ENCODE measurements at regions not wholly inside any gene's neighbourhood (a gene's known extent, or its start where the extent isn't known, plus 50 kb on each side); places are given as distances from the start of the nearest gene placed in this dataset.

- Histone ChIP-seq H3K9me3 (ENCODE audit: insufficient read depth, low read depth) (no peaks in the 10 kb centered on the region), H2AFZ (no peak overlapping the region), H3K4me1 (replicated peaks; ENCODE audit: insufficient read depth) (peaks cover 12% of the 10 kb centered on the region), H3K79me2 (ENCODE audit: low read depth) (no peaks in the 10 kb centered on the region), H3K4me2 (0 out of 2 replicates have a peak overlapping the region, but pooled peaks have one; percentile 1), H3F3A (ENCODE audit: insufficient read depth, low read depth) (no peaks in the 10 kb centered on the region), H3K4me3 (no peak overlapping the region), H3K27ac (no peak overlapping the region), H3K27me3 (ENCODE audit: insufficient read depth, low read depth) (no peaks in the 10 kb centered on the region), H3K9me2 (ENCODE audit: insufficient read depth) (no peaks in the 10 kb centered on the region), H4K20me1 (ENCODE audit: insufficient read depth) (no peaks in the 10 kb centered on the region), H3K36me3 (ENCODE audit: low read depth) (no peaks in the 10 kb centered on the region)
- ChIA-PET POLR2A (ENCODE audit: unreplicated experiment) (interaction anchor here (0.7 kb wide), 1 partner anchor 18 kb away, joined by 3 read pairs; no protein-coding TSS in a partner anchor), CTCF (no interaction called here)
- TF ChIP-seq, protein P1, sequence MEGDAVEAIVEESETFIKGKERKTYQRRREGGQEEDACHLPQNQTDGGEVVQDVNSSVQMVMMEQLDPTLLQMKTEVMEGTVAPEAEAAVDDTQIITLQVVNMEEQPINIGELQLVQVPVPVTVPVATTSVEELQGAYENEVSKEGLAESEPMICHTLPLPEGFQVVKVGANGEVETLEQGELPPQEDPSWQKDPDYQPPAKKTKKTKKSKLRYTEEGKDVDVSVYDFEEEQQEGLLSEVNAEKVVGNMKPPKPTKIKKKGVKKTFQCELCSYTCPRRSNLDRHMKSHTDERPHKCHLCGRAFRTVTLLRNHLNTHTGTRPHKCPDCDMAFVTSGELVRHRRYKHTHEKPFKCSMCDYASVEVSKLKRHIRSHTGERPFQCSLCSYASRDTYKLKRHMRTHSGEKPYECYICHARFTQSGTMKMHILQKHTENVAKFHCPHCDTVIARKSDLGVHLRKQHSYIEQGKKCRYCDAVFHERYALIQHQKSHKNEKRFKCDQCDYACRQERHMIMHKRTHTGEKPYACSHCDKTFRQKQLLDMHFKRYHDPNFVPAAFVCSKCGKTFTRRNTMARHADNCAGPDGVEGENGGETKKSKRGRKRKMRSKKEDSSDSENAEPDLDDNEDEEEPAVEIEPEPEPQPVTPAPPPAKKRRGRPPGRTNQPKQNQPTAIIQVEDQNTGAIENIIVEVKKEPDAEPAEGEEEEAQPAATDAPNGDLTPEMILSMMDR (conservative IDR thresholded peaks at IDR 0.05), result no peak
- no peak for TF ChIP-seq EZH2 (IDR thresholded peaks at IDR 0.05; ENCODE audit: low read depth)
- BruUV-seq (replicated peaks), result no TSS peak
- intact Hi-C loops (cut with micrococcal nuclease; ENCODE audit: unreplicated experiment), result no loop called here
- DNase-seq, result peak in 1 of 2 experiments; percentile 38
Measured at GRCh38 chr12:93261505-93262094, 116.1 kb upstream of the NUDT4 start.

GRCh38 chr12:93272997-93273396 is 104.7 kb upstream of the NUDT4 start:
- CTCF ChIA-PET, result no interaction called here
- Histone ChIP-seq H3K9me2 (ENCODE audit: insufficient read depth) (no peaks in the 10 kb centered on the region), H3K4me3 (no peak overlapping the region), H3K4me1 (replicated peaks; ENCODE audit: insufficient read depth) (no peaks in the 10 kb centered on the region), H3K9me3 (ENCODE audit: insufficient read depth, low read depth) (no peaks in the 10 kb centered on the region), H3F3A (ENCODE audit: insufficient read depth, low read depth) (no peaks in the 10 kb centered on the region), H3K4me2 (no peak overlapping the region), H3K27ac (no peak overlapping the region), H3K36me3 (ENCODE audit: low read depth) (no peaks in the 10 kb centered on the region), H2AFZ (no peak overlapping the region), H3K27me3 (ENCODE audit: insufficient read depth, low read depth) (no peaks in the 10 kb centered on the region), H3K79me2 (ENCODE audit: low read depth) (no peaks in the 10 kb centered on the region), H4K20me1 (ENCODE audit: insufficient read depth) (no peaks in the 10 kb centered on the region)
- no peak for TF ChIP-seq EZH2 (IDR thresholded peaks at IDR 0.05; ENCODE audit: low read depth)
- TF ChIP-seq, protein P1 (conservative IDR thresholded peaks at IDR 0.05), result no peak
- intact Hi-C loops (cut with micrococcal nuclease; ENCODE audit: unreplicated experiment), result no loop called here
- no TSS peak for BruUV-seq (replicated peaks)
- DNase-seq, result no peak
- POLR2A ChIA-PET (ENCODE audit: unreplicated experiment), result no interaction called here

- no peak overlapping the region for H3K4me2 ChIP-seq
- no peaks in the 10 kb centered on the region for H3K79me2 ChIP-seq (ENCODE audit: low read depth)
- 0 out of 2 replicates have a peak, but pooled peaks cover under 1% of the 10 kb centered on the region for H3K4me1 ChIP-seq (replicated peaks; ENCODE audit: insufficient read depth)
- no peaks in the 10 kb centered on the region for H3K9me3 ChIP-seq (ENCODE audit: insufficient read depth, low read depth)
- no peak overlapping the region for H2AFZ ChIP-seq
- POLR2A ChIA-PET (ENCODE audit: unreplicated experiment), result no interaction called here
- intact Hi-C loops (cut with micrococcal nuclease; ENCODE audit: unreplicated experiment), result no loop called here
- no TSS peak for BruUV-seq (replicated peaks)
- H3K4me3 ChIP-seq, result no peak overlapping the region
- TF ChIP-seq EZH2 (IDR thresholded peaks at IDR 0.05; ENCODE audit: low read depth), result no peak
- TF ChIP-seq, protein P1 (conservative IDR thresholded peaks at IDR 0.05), result no peak
- H4K20me1 ChIP-seq (ENCODE audit: insufficient read depth), result no peaks in the 10 kb centered on the region
- H3K27me3 ChIP-seq (ENCODE audit: insufficient read depth, low read depth), result no peaks in the 10 kb centered on the region
- H3K27ac ChIP-seq, result no peak overlapping the region
- H3F3A ChIP-seq (ENCODE audit: insufficient read depth, low read depth), result no peaks in the 10 kb centered on the region
- DNase-seq, result no peak
- CTCF ChIA-PET, result no interaction called here
- H3K9me2 ChIP-seq (ENCODE audit: insufficient read depth), result no peaks in the 10 kb centered on the region
- H3K36me3 ChIP-seq (ENCODE audit: low read depth), result no peaks in the 10 kb centered on the region
Measured at GRCh38 chr12:93273834-93274564, 103.7 kb upstream of the NUDT4 start.
